Adrenal gland (tissue), 9 donors: ENCODE measurements at regions not wholly inside any gene's neighbourhood (a gene's known extent, or its start where the extent isn't known, plus 50 kb on each side); places are given as distances from the start of the nearest gene placed in this dataset.

Experiments
- DNase-seq, 7 donors: peaks; one replicate each; pipeline ENCODE4 v3.0.0-alpha.2; 2019 to 2020
- H3K27ac ChIP-seq, 5 donors: fragments of 200-600 bp; sonication (generic) in 4 of 5; 1 replicate in 3 of 5; 2 replicates in 2 of 5; pipeline versions ENCODE4 v1.5.1 to v1.8.0; 2016 to 2020; ENCODE audit warnings: mild to moderate bottlenecking in 1 of 5
- H3K27me3 ChIP-seq: fragments of 200-600 bp; 2 replicates; pipeline ENCODE4 v1.8.0; 2021
- H3K36me3 ChIP-seq, 2 donors: fragments of 200-600 bp; replicated peaks in 1 of 2; 1 replicate in 1 of 2; 2 replicates in 1 of 2; pipeline versions ENCODE4 v1.5.1 to v1.8.0; 2018 to 2022
- H3K4me1 ChIP-seq, 2 donors: fragments of 200-600 bp; replicated peaks in 1 of 2; 1 replicate in 1 of 2; 2 replicates in 1 of 2; pipeline versions ENCODE4 v1.5.1 to v1.8.0; 2018 to 2021
- H3K4me3 ChIP-seq, 4 donors: fragments of 200-600 bp; sonication (generic) in 3 of 4; one replicate each; pipeline ENCODE4 v1.5.1; 2016 to 2018
- H3K9me3 ChIP-seq, 3 donors: fragments of 200-600 bp; sonication (generic) in 1 of 3; replicated peaks in 1 of 3; 1 replicate in 2 of 3; 2 replicates in 1 of 3; pipeline versions ENCODE4 v1.5.1 to v1.8.0; 2016 to 2021
- CTCF ChIP-seq, 6 experiments: fragments of 450-650 bp in 4 of 6; fragments of 200-600 bp in 2 of 6; sonication (generic) in 1 of 6; IDR thresholded peaks; 1 replicate in 5 of 6; 2 replicates in 1 of 6; pipeline versions ENCODE4 v1.5.1 to v1.8.0; 2016 to 2021; ENCODE audit warnings: antibody characterized with exemption in 6 of 6, mild to moderate bottlenecking in 2 of 6, moderate library complexity in 1 of 6
- POLR2A ChIP-seq, 2 donors: fragments of 450-650 bp; IDR thresholded peaks; one replicate each; pipeline ENCODE4 v1.6.1; 2017; ENCODE audit warnings: antibody characterized with exemption in 2 of 2, mild to moderate bottlenecking in 2 of 2, moderate library complexity in 1 of 2
- WGBS, 4 donors: extraction: QIAGEN DNeasy Blood & Tissue Kit in 2 of 4; methylation state at CpG; one replicate each; pipeline versions ENCODE4 v1.1.5 to v1.1.7; 2013 to 2017; 5-methylcytosine and 5-hydroxymethylcytosine counted together
- intact Hi-C, 2 donors: fragments of 100-400 bp; cut with DNase I; formaldehyde crosslinking; loops; one replicate each; pipeline versions ENCODE4 v1.14.1 to v1.15.0; 2022 to 2023
- donor health status: healthy with polysubstance abuse.
- donor health status: Bipolar disorder and iron deficiency.
- donor health status: DM: yes; HTN: yes; CAD: no.
- donor health status: DM: no; HTN: no; CAD: no.
- donor health status: DM: no; HTN: no; CAD: no.

DNA sequence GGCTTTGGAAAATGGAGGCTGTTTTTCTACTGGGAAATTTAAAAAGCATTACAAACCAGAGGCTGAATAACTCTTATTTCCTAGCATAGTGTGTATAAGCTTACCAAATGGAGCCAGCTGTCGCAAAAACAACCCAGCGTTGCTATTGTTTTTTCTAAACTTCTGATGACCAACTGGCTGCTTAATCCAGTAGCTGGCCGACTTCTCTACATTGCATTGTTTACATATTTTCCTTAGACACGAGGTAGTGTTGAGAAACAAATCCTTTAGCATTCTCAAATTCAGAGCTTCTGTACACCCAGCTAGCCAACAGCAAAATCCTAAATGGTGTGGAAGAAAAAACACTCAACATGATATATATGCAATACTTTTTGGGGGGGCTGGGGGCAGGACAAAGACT lies 161.0 kb upstream of the ADAMTS9 start:
- Histone ChIP-seq H3K4me3 (no peak overlapping the region), H3K4me1 (no peaks in the 10 kb centered on the region), H3K9me3 (no peaks in the 10 kb centered on the region), H3K27ac (no peak overlapping the region), H3K36me3 (no peaks in the 10 kb centered on the region), H3K27me3 (no peaks in the 10 kb centered on the region)
- TF ChIP-seq CTCF (IDR thresholded peaks at IDR 0.05), result no peak
- no peak for TF ChIP-seq POLR2A (IDR thresholded peaks at IDR 0.05)
- no peak for DNase-seq
- 76 to 81% (median 79%) methylated on average over 4 of the region's 4 CpGs for WGBS, 4 donors
- intact Hi-C loops, result no loop called here

DNA sequence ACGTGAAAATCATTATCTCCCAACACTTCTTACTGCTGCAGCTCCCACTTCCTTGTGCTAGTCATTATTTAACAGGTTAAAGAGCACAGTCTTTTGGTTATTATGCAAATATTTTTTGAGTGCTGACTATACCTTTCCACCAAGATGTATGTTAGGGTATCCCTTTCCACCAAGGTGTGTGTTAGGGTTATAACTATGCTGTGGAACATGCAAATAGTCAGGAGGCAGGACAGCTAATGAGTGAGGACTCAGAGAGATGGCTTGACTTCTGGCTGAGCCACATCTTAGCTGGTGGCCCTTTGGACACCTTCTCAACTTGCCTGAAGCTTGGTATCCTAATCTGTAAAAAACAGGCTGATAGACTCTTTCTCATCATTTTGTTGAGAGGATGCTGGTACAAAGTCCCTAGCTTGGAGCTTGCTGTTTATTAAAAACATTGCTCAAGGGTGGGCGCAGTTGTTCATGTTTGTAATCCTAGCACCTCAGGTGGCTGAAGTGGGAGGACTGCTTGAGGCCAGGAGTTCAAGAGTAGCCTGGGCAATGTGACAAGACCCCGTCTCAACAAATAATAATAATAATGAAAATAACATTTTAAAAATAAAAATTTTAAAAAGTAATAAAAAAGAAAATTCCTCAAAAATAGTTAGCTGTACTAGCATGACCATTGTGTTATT lies 160.5 kb upstream of the ADAMTS9 start:
- Histone ChIP-seq H3K36me3 (no peaks in the 10 kb centered on the region), H3K27me3 (no peaks in the 10 kb centered on the region), H3K9me3 (no peaks in the 10 kb centered on the region), H3K4me3 (no peak overlapping the region), H3K27ac (no peak overlapping the region), H3K4me1 (no peaks in the 10 kb centered on the region)
- WGBS, 4 donors, result 89 to 94% (median 89%) methylated on average over 3 of the region's 3 CpGs
- intact Hi-C loops, result no loop called here
- TF ChIP-seq CTCF (IDR thresholded peaks at IDR 0.05) (no peak), POLR2A (IDR thresholded peaks at IDR 0.05) (no peak)
- no peak for DNase-seq

DNA sequence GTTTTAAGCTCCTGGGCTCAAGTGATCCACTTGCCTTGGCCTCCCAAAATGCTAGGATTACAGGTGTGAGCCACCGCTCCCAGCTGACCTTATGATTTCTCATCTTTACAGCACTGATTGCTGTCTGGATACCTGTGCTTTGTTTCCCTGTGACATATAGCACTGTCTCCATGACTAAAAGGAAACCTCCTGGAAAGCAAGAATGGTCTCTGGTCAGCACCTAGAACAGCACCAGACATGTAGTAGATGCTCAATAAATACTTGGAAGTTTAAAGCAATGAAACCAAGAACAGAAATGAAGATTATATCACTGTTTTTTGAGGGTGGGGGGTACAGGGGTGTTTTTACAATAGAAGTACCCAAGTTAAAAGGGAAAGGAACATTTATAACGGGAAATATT lies 156.8 kb upstream of the ADAMTS9 start:
- H3K27ac ChIP-seq, result no peak overlapping the region
- H3K27me3 ChIP-seq, result no peaks in the 10 kb centered on the region
- no peaks in the 10 kb centered on the region for H3K9me3 ChIP-seq
- no peak for TF ChIP-seq POLR2A (IDR thresholded peaks at IDR 0.05)
- TF ChIP-seq CTCF (IDR thresholded peaks at IDR 0.05), result no peak
- H3K4me1 ChIP-seq, result no peaks in the 10 kb centered on the region
- H3K4me3 ChIP-seq, result no peak overlapping the region
- DNase-seq, result no peak
- 93 to 100% (median 95%) methylated on average over 2 of the region's 2 CpGs for WGBS, 4 donors
- H3K36me3 ChIP-seq, result no peaks in the 10 kb centered on the region
- intact Hi-C loops, result no loop called here

GRCh38 chr3:64837986-64838735 lies 150.4 kb upstream of the ADAMTS9 start:
- Histone ChIP-seq H3K27me3 (no peaks in the 10 kb centered on the region), H3K9me3 (no peaks in the 10 kb centered on the region), H3K36me3 (no peaks in the 10 kb centered on the region), H3K4me3 (no peak overlapping the region), H3K4me1 (no peaks in the 10 kb centered on the region), H3K27ac (no peak overlapping the region)
- WGBS, 4 donors, result 76 to 86% (median 78%) methylated on average over 6 of the region's 6 CpGs
- no peak for DNase-seq
- intact Hi-C loops, result no loop called here
- no peak for TF ChIP-seq CTCF (IDR thresholded peaks at IDR 0.05)
- TF ChIP-seq POLR2A (IDR thresholded peaks at IDR 0.05), result no peak
